Right hindlimb (tissue), 1 donor: ENCODE measurements at regions not wholly inside any gene's neighbourhood (a gene's known extent, or its start where the extent isn't known, plus 50 kb on each side); places are given as distances from the start of the nearest gene placed in this dataset.
A peak's percentile ranks its signal among the peaks of the same experiment; 100 is the strongest.
"Not testable (repeated sequence)": the region's sequence is repeated elsewhere in the genome, so short reads cannot be mapped to it uniquely, and the experiment has no call there.

Experiments
- DNase-seq: peaks from one replicate; pipeline ENCODE4 v3.0.0-alpha.2; 2018

DNA sequence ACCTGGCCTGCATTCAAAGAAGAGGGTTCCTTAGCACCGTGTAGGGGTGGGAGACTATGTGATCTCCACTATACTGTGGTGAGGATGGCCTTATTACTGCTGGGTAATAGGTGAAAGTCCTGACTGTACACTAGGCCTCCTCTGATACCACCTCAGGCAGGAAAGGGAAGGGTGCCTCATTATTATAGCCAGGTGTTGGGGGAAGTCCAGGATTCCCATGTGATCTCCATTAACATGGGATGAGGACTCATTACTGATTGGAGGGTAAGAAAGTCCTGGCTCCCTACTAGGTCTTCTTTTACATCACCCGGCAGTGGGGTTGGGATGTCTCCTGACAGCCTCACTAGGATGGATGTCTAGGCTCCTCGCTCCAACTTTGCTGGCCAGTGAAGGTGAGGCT is 252.1 kb downstream of the LRIG3 start:
- no peak for DNase-seq

DNA sequence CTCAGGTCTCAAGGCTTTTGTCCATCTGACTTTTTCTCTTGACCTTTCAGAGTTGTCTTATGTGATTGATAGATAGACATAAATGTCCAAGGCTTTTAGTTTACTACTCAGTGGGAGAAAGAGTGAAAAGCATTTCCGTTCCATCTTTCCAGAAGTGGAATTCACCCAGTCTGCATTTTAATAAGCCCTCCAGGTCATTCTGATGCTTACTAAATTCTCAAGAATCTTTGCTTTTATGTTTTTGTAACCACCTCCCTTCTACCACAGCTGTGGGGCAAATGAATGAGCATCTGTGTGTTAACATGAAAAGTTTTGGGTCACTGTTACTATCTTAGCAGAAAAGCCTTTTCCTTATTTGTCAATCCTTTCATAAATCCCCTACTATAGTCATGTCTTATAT is 251.4 kb downstream of the LRIG3 start:
- DNase-seq: no peak

DNA sequence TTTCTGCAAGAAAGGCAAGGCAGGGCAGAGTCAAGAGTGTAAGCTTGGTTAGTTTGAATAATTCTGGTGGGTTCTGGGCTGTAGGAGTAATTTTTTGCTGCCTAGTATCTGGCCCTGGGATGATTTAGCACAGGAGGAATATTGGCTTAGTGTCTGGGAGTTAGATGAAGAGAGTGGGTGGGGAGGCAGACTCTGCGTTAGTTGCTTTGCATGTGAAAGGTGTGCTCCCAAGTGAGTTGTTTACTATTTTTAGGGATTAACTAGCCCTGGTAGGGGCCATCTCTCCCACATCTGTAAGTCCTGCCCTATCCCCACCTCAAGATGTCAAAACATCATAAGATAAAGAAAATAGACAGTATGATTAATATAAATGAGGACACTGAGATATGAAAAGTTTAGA is 249.7 kb downstream of the LRIG3 start:
- no peak for DNase-seq

DNA sequence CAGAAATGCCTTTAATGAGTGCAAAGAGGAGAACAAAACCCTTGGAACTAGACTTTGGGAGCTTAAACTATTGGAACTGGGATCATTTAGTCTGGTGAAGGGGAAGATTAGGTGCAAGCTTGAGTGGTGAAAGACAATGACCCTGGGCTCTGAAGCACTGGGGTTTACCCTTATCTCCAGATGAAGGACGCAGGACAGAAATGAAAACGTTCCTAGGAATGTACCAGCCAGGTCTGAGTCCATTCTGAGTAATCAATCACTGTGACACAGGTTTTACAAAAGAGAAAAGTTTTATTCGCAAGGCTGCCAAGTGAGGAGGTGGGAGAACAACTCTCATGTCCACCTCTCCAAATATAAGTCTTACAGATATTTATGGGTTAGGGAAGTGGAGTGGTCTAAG is 249.1 kb downstream of the LRIG3 start:
- DNase-seq: no peak

DNA sequence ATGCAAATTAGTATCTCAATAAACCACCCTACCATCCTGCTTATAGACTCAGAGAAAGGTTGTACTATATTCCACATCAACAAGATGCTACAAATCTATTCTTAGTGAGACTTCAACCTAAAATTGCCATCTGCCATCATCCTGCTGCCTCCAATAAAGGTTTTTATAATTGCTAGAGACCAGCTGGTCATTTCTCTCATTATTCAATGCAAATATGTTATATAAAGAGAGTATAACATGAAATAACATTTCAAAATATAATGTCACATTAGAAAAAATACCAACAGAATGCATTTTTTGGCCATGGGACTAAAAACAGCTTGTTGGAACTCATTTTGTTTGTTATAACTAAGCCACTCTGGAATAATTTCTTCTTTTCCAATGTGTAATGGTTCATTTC is 247.3 kb downstream of the LRIG3 start:
- DNase-seq: no peak

DNA sequence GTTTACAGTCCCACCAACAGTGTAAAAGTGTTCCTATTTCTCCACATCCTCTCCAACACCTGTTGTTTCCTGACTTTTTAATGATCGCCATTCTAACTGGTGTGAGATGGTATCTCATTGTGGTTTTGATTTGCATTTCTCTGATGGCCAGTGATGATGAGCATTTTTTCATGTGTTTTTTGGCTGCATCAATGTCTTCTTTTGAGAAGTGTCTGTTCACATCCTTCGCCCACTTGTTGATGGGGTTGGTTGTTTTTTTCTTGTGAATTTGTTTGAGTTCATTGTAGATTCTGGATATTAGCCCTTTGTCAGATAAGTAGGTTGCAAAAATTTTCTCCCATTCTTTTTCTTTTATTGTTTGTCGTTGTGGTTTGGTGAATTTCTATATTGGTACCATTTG is 242.5 kb downstream of the LRIG3 start:
- not testable (repeated sequence) for DNase-seq

DNA sequence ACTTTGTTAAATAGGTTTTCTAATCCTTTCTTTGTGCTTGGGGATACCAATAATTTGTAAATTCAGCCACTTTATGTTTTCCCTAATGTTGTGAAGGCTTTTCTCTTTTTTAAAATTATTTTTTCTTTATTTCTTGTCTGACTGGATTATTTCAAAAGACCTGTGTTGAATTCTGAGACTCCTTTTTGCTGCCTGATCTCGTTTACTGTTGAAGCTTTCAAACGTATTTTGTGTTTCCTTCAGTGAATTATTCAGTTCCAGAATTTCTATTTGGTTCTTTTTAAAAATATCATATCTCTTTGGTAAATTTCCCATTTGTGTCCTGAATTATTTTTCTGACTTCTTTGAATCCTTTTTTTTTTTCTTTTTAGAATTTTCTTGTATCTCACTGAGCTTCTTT is 241.6 kb downstream of the LRIG3 start:
- DNase-seq: no peak

DNA sequence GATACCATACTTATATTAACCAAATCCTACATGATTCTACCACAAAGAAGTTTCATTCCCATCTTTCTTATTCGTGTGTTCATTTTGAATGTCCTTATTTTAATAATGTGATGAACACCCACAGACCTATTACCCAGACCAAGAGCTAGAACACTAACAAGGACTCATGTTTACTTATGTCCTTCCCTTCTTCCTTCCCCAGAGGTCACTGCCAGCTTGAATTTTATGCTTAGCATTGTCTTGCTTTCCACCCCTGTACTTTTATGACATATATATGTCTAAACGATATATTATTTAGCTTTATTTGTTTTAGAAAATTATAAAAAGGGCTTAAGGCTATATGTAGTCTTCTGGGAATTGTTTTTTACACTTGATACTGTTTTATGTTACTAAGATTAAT is 238.6 kb downstream of the LRIG3 start:
- no peak for DNase-seq

DNA sequence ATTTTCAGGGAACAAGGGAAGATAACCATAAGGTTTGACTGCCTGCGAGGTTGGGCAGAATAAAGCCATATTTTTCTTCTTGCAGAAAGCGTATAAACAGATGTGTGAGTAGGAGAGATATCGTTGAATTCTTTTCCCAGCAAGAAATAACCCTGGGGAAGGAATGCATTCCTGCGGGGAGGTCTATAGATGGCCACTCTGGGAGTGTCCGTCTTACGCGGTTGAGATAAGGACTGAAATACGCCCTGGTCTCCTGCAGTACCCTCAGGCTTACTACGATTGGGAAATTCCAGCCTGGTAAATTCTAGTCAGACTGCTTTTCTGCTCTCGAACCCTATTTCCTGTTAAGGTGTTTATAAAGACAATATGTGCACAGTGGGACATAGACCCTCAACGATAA is 225.0 kb downstream of the LRIG3 start:
- DNase-seq: no peak

DNA sequence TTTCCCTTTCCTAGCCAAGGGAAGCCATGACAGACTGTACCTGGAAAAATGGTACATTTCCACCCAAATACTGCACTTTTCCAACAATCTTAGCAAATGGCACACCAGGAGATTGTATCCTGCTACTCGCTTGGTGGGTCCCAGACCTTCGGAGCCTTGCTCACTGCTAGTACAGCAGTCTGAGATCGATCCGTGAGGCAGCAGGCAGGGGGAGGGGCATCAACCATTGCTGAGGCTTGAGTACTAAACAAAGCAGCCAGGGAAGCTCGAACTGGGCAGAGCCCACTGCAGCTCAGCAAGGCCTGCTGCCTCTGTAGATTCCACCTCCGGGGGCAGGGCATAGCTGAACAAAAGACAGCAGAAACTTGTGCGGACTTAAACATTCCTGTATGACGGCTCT is 218.8 kb downstream of the LRIG3 start:
- DNase-seq: no peak

DNA sequence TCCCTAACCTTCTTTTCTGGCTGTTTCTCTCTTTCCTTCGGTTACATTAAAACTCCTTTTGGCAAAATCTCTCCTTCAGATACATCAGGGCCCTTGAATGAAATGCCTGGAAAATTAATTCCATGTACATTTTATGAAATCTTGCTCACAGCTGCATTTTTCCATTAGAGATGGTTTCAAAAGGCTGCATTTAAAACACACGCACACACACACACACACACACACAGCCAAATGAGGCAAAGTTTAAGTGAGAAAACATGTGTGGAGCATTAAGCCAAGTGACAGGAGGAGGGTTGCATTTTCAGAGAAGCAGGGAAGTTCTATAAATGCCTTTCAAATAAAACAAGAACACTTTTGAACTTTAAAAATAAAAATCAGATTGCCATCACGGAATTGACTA is 216.4 kb downstream of the LRIG3 start:
- peak; percentile 89 for DNase-seq

DNA sequence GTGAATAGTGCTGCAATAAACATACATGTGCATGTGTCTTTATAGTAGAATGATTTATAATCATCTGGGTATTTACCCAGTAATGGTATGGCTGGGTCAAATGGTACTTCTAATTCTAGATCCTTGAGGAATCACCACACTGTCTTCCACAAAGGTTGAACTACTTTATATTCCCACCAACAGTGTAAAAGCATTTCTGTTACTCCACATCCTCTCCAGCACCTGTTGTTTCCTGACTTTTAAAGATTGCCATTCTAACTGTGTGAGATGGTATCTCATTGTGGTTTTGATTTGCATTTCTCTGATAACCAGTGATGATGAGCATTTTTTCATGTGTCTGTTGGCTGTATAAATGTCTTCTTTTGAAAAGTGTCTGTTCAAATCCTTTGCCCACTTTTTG is 215.5 kb downstream of the LRIG3 start:
- not testable (repeated sequence) for DNase-seq

DNA sequence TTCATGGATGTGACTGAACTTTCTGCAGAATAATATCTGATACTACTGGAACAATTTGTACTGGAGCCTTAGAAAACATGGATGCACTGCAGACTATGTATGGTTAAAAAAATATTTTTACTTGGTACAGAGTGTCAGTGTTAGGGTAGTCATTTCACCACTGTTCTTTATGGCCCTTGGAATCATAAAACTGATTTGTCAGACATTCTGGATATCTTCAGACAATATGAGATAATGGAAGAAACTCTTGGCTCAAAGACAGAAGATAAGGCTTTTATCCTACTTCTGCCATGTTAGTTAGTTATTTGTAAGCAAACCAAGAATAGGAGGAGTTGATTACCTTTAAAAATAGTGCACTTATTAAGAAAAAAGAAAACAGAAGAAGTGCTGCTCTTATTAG is 209.4 kb downstream of the LRIG3 start:
- no peak for DNase-seq

DNA sequence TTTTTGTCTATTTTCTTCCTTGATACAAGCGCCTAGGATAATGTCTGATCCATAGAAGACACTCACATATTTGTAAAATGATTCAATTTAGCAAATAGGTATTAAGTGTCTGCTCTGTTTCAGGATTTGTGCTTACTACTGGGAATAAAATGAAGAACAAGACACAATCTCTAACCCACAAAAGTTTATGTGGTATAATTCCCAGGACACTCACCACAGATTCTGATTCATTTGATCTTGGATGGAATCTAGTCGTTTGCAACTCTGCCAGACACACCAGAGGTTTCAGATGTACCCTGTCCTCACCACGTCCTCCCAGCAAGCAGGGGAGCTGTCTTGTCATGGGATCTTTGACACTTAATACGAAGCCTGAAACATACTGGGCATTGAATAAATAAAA is 208.3 kb downstream of the LRIG3 start:
- no peak for DNase-seq

DNA sequence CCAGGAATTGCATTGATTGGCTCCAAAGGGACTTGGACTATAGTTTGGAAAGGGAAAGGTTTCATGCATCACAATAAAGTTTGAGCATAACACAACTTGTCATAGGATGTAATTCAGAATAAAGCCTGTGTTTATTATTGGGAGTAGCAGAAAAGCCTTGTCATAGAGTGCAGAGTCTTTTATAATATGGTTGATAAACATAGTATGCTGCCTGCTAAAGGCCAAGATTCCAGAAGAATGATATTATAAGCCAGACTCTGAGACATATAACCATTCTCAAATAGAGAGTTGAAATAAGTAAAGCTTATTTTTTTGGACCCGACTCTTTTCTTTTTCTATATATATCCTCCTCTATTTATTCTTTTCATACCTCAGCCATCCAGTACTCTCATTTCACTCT is 207.3 kb downstream of the LRIG3 start:
- no peak for DNase-seq

DNA sequence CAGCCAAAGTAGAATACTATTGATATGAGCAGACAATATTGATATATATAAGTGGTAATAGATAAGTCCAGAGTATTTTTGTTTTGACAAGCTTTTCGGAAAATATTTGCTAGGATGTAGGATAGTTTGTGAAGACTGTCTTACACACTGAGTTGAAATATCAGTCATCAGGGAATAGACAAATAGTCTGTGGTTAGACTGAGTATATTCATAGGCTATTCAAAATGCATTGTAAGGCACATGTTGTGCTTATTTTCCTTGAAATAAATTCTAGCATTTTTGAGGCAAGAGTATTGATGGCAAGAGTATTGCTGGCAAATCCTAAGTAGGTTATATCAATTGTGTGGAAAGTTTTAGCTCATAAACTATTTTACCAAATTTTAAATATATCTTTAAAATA is 201.1 kb downstream of the LRIG3 start:
- DNase-seq: no peak

DNA sequence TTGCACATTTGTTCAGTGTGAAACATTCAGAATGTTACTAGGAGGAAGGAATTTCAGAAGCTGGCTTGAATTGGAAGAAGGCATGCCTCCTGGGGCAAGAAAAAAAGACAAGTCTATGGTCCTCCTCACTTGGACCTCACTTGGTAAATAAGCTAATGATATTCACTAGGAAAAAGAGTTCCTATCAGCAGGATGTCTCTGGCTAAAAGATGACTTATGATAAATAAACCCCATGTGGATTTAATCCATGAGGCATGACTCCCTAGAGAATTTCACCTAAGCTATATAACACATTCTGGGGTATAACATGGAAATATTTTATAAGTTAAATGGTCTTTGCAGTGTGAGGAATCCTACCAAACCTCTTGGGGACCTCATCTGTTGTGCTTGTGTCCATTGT is 199.9 kb downstream of the LRIG3 start:
- DNase-seq: no peak

DNA sequence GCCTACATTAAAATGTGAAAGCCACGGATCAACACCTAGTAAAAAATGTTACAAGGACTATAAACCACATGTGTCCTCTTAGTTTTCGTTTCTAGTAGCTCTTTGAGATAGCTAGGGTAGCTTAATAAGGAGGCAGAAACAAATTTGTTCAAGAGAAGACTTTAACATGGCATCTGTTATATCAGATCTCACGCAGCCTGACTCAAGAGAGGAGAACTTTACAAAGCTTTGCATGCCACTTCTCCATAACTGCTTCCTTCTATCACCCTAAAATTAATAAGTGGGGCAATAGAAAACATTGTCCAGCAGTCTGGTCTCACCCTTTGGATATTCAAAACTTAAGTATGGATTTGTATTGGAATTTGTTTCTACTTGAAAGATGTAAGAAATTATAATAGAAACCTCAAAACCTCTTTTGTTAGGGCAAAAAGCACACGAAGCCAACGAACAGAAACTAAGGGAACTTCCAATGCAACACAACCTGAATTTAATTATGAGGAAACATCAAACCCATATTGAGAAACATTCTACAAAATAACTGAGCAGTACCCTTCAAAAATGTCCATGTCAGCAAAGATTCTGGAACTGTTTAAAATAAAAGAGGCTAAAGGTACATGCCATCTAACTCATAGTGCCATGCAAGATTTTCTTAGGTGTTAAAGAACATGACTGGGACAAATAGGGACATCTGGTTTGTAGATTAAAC is 194.8 kb downstream of the LRIG3 start:
- DNase-seq: no peak

DNA sequence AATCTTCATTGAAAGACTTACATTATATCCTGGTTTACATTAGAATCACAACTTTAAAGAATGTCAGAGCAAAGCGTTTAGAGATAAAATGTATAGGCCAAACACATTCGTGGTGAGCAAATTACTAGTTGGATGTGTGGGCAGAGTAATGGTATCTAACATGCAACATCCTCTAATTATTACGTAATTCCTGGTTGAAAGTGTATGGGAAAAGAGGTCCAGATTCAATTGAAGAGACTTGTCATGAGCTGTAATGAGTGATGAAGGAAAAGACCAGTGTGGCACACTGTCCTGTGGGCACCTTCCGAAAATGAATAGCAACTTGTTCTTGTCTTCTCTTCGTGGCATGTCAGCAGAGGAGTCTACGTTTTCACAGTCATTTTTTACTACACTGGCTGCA is 192.8 kb downstream of the LRIG3 start:
- DNase-seq: no peak

DNA sequence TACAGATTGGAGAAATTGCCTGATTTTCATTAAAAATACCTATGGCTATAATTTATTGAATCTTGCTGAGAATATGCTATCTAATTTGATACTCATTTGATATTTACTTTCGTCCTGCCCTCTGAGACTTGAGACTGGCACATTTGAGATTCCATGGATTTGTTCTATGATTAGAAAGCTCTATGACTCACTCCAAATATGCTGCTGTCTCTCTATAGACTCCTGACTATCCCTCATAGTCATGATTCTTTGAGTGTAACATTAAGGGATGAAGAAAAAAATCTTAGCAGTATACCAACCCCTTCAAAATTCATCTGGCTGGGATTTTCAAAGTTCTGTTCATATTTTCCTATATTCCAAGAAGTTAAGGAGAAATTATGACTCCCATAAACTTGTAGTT is 191.9 kb downstream of the LRIG3 start:
- no peak for DNase-seq

DNA sequence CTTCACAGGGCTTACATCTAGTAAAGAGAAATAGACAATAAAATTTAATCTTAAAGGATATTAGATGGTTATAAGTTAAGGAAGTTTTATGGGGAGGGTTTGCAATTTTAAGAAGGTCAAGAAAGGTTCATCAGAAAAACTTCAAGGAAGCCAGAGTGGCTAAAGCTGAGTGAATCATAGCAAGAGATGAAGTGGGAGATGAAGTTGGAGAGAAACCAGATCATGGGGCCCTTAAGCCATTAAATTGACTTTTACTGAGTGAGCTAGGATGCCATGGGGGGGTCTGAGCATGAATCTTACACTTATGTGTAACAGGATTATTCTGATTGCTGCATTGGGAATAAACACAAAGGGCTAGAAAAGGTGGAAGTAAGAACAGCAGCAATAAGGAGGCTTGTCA is 189.2 kb downstream of the LRIG3 start:
- no peak for DNase-seq

DNA sequence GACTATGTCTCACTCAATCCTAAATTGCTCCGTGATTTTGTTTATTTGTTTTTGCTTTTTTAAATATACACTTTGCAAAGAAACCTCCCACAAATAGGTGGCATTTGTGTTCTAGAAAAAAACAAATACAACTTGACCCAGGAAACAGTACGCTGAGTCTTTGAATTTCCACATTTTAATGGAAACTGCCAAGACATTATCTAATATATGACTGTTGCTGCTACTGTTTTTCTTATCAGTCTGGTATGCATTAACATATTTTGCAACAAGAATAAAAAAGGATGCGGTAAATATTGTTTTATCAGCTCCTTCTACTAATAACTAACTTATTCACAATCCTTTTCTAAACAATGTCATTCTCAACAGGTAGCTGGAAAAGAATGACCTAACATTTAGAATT is 187.4 kb downstream of the LRIG3 start:
- no peak for DNase-seq

DNA sequence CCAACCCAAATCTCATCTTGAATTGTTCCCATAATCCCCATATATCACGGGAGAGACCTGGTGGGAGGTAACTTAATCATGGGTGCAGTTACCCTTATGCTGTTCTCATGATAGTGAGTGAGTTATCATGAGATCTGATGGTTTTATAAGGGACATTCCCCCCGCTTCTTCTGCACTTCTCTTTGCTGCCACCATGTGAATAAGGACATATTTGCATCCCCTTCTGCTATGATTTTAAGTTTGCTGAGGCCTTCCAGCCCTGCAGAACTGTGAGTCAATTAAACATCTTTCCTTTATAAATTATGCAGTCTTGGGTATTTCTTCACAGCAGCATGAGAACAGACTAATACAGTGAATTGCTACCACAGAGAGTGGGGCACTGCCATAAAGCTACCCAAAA is 179.1 kb downstream of the LRIG3 start:
- no peak for DNase-seq

DNA sequence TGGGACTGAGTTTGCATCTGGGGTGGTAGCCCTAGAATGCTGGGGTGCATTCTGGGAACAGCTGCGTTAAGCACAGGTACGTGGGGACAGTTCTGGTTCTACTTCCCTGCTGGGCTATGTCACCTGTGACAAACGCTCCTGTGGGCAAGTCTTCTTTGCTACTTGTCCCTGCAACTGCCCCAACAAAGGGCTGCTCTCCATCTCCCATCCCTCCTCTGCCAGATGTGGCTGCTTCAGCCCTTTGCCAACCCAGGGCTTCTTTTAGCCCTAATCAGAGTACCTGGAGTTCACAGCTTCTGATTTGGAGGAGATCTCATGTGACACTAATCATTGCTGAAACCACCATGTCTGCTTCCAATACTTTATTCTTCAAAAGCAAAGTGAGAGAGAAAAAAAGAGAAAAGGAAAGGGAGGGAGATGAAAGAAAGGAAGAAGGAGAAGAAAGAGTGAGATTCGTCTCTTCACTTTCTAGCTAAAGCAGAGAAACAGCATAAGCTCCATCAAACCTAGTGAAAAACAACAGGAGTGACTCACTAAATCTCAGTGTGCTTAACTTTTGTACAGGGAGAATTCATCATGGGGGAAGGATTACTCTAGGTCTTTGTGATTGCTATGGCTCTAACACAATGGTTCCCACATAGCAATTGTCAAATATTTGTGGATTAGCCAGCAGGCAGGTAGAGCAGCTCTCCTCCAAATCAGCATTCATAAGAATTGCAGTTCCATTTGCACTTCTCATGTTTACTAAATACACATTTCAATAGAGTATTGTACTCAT is 174.8 kb downstream of the LRIG3 start:
- no peak for DNase-seq

DNA sequence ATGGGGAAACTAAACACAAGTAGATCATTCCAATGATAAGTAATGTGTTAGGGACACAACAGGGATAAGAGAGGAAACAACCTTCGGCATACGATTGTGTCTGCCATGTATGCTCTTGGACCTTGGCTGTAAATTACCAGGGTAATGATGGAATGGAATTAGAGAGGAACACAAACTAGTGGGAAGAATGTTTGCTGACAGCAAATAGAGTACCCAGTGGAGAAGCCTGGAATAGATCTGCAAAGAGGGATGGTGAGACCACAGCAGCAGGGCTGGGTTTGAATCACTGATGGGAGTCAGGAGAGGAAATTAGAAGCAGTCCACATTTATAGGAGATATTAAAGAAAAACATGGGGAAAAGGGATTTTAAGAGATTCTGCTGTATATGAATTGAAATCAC is 172.8 kb downstream of the LRIG3 start:
- DNase-seq: no peak
